HL-60 (cell line): ENCODE measurements at regions not wholly inside any gene's neighbourhood (a gene's known extent, or its start where the extent isn't known, plus 50 kb on each side); places are given as distances from the start of the nearest gene placed in this dataset.

Experiments used
- DNase-seq, 2 experiments: peaks; one replicate each; pipeline ENCODE4 v3.0.0-alpha.2; 2010 to 2020; ENCODE audit warnings: low read depth in 1 of 2, low spot score in 1 of 2
- H3K27ac ChIP-seq: fragments of 250-450 bp; sonication (Bioruptor Pico); replicated peaks from 2 replicates; pipeline ENCODE4 v1.5.1; 2020; ENCODE audit warnings: mild to moderate bottlenecking, moderate library complexity
- H3K27me3 ChIP-seq: fragments of 250-450 bp; sonication (Bioruptor Pico); 2 replicates; pipeline ENCODE4 v1.5.1; 2021; ENCODE audit warnings: mild to moderate bottlenecking, moderate library complexity; ENCODE audit not compliant: insufficient read depth, poor library complexity, severe bottlenecking
- H3K4me3 ChIP-seq: replicated peaks from 2 replicates; pipeline ENCODE4 v1.5.1; 2011; ENCODE audit warnings: mild to moderate bottlenecking, control low read depth, low read length; ENCODE audit not compliant: insufficient read depth
- CTCF ChIP-seq: IDR thresholded peaks from one replicate; pipeline ENCODE4 v1.5.1; 2011; ENCODE audit warnings: low read length, control low read depth, inconsistent platforms; ENCODE audit not compliant: insufficient read depth
- GABPA ChIP-seq: IDR thresholded peaks from 2 replicates; pipeline ENCODE4 v1.6.1; 2012; ENCODE audit warnings: low read depth
- POLR2AphosphoS5 ChIP-seq: IDR thresholded peaks from 2 replicates; pipeline ENCODE4 v1.6.1; 2012; ENCODE audit warnings: low read depth
- REST ChIP-seq: IDR thresholded peaks from 2 replicates; pipeline ENCODE4 v1.6.1; 2012; ENCODE audit warnings: low read depth; ENCODE audit not compliant: insufficient replicate concordance
- SPI1 ChIP-seq: IDR thresholded peaks from 2 replicates; pipeline ENCODE4 v1.6.1; 2012; ENCODE audit warnings: low read depth, mild to moderate bottlenecking, borderline replicate concordance

GRCh38 chr2:62425684-62426083 is 80.3 kb downstream of the TMEM17 start:
- Histone ChIP-seq H3K27me3 (no peaks in the 10 kb centered on the region), H3K27ac (no peak overlapping the region)

GRCh38 chr2:62424899-62425298 is 81.1 kb downstream of the TMEM17 start:
- DNase-seq, result no peak
- Histone ChIP-seq H3K27ac (no peak overlapping the region), H3K4me3 (no peak overlapping the region), H3K27me3 (no peaks in the 10 kb centered on the region)
- TF ChIP-seq SPI1, result peak; percentile 21; the same call in 1 of the 2 replicates
- no peak for TF ChIP-seq CTCF
- TF ChIP-seq GABPA, result no peak
- TF ChIP-seq POLR2AphosphoS5, result no peak
- TF ChIP-seq REST, result no peak

More at GRCh38 chr2:62425684-62426083, 80.3 kb downstream of the TMEM17 start:
- H3K4me3 ChIP-seq, result no peak overlapping the region
- TF ChIP-seq SPI1 (no peak), POLR2AphosphoS5 (no peak), REST (no peak), GABPA (no peak), CTCF (no peak)
- no peak for DNase-seq

- Histone ChIP-seq H3K27me3 (no peaks in the 10 kb centered on the region), H3K4me3 (no peak overlapping the region), H3K27ac (no peak overlapping the region)
- TF ChIP-seq REST (no peak), GABPA (no peak), POLR2AphosphoS5 (no peak), CTCF (no peak), SPI1 (no peak)
- DNase-seq, result no peak
Observed at GRCh38 chr2:62423883-62424458, 82.0 kb downstream of the TMEM17 start.
